GM21737 (cell line): ENCODE measurements at regions not wholly inside any gene's neighbourhood (a gene's known extent, or its start where the extent isn't known, plus 50 kb on each side); places are given as distances from the start of the nearest gene placed in this dataset.

Experiments used
- ATAC-seq: cut with Tn5 transposase; IDR thresholded peaks from one replicate; pipeline ENCODE4 v1.9.1; 2021; ENCODE audit warnings: mild to moderate bottlenecking, moderate library complexity; ENCODE audit not compliant: unreplicated experiment

DNA sequence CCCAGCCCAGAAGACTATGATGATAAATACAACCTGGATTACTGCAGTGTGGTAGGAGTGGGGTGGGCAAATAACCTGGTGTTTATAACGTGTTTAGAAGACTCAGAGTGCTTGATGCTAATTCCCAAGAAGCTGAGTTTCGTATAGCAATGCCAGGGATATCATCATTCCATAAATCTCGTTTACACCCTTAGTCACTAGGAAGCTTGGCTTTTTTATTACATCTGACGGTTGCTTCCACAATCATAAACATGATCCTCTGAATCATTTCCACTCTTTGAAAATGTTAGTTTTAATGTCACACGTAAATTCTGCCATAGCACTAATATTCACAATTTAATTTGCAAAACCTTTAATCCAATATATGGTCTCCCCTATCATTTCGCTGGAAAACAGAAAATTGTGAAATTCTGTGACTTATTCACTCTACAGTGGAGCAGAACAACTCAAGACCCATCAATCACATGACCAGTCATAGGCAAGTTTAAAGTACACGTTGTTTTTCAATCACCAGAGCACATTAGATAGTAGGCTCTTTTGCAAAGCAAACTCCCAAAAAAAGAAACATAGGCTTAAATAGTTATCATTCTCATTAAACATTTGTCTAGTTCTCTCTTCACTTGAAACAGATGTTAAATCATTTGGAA is 321.0 kb downstream of the LTN1 start:
- ATAC-seq: no peak

DNA sequence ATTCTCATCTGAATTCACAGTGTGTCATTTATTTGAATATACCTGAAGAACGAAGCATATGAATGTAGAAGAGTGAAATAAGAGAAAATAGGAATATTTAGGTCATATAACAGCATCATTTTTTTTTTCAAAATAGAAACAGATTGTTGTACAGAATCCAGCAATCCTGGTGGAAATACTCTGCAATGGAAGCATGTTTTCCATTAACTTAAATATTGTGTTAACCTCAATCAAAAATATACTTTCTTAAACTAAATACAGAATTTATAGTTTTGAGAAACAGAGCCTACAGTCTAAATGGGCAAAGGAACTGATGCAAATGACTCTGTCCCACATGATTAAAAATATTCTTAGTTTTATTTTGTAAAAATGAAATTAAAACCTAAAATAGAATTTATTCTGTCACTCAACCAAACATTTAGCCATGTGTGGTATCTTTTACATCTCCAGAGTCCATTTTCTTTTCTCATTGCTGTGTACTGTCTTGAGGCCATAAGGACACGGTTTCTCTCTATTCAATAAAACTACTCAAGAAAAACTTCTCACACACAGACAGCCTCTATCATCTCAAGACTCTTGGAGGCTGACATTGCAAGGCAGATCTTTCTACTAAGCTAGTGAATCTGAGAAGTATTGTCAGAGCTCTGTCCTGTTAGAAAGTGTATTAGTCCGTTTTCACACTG is 322.6 kb downstream of the LTN1 start:
- ATAC-seq: no peak

DNA sequence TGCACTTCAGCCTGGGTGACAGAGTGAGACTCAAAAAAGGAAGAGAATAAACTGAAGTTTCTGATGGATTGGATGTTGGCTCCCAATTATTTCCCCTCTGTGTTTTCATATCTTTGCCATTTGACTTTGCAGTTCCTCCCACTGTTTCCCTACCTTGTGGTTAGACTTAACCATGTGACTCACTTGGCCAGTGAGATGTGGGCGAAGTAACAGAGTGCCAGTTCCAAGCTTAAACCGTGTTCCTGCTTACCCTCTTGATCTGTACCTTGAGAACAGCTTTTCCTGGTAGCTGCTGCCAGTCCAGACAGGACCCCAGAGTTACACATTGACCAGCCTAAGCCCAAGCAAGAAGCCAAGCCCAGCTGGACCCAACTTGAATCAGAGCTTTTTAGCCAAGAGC is 323.4 kb downstream of the LTN1 start:
- ATAC-seq: no peak

DNA sequence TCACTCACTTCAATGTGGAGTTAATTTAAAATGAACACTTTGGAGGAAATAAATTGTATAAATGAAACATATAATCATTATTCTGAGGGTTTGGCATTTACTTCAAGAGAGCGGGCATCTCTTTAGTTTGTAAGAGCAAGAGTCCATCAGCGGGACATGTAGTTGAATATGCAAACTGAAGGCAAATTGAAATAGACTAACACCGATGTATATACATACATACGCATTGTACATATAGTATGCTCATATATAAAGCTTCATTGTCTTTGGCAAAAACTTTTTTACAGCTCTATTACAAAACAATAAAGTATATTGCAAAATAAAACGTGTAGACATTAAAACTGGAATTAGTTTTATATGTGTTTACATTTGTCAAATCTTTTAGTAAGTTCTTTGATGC is 328.9 kb downstream of the LTN1 start:
- no peak for ATAC-seq

DNA sequence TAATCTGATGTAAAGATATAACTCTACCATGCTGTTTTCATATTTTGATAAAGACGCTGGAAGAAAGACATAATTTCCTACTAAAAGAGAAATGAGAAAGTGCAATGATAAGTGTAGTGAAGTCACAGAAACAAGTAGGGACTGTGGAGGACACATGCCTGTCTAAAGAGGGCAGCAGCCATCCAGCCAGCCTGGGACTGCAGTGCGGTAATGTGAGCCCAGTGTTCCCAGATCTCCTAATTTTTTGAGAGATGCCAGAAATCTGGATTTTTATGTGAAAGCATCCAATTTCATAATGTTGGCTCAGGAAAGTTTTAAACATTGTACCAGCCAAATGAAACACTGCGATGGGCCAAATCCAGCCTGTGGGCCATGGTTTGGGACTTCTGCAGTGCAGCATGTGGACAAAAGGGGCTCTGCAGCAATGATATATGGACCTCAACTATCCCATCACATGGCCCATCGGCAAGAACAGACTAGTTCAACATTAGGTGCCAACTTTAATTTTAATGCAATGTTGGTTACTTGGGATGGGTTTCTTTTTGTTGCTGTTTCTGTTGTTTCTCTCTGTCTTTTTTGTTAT is 329.5 kb downstream of the LTN1 start:
- ATAC-seq: no peak

DNA sequence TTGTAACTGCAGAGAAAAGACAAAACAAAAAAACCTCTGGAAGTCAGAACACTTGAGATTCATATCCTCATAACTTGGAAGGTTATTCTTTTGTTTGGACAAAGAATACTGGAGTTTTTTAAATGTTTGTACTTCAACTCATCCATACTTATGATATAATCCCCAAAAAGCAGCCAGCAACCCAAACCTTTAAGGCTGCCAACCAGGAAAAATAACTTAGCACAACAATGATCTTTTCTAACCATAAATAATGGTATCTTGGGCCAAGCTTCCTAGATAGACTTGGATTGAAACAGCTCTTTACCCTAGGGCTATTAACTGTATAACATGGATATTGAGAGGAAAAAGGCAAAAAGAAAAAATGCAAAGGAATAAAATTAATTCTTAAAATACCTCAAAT is 335.1 kb downstream of the LTN1 start:
- no peak for ATAC-seq

DNA sequence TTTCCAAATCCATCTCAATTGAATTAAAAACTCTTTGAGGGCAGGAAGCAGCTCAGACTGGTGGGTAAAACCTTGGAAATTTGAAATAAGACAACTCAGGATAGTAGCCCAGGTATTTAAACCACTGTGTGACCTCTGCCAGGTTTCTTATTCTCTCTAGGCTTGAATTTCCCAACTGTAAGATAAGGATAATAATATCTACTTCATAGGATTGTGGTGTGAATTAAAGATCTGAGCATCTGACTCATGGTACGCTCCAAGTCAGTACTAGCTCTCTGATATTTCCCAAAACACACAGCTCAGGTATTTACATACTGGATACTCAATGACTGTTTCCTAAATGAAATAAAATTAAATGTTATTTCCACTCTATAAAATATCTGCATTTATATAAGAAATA is 337.2 kb downstream of the LTN1 start:
- no peak for ATAC-seq

DNA sequence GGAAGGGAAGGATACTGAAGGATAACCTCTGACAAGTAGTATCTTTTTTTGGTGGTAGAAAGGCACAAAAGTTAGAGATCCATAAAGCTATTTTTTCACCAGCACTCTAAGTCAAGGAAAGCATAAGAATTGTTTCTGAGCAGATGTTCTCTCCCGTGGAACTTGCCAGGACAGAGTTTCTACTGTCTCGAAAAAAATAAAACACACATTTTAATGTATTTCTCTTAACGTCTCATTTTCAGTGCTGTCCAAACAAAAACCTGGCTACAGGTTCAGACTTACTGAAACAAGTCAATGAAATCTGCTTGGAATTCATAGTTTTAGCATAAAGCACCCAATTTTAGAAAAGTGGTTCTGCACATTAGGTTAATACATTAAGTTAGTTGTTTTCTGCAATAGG is 338.3 kb downstream of the LTN1 start:
- no peak for ATAC-seq

DNA sequence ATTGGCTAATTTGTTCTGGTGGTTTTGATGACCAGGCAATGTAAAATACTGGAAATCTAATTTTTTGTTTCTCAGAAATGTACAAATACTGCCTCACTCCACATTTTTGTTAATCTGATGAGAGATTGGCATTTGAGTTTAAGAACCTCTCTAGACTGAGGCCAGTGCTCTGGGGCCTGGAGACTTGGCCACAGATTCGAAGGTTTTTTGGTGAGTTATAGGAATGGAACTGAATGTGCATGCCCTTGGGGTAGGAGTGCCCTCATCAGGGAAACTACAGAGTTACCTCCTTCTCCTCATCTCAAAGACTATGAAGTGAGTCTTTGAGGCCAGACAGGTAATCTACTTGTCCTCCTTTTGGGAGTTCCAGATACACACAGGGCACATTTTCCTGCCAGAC is 347.9 kb downstream of the LTN1 start:
- ATAC-seq: no peak

DNA sequence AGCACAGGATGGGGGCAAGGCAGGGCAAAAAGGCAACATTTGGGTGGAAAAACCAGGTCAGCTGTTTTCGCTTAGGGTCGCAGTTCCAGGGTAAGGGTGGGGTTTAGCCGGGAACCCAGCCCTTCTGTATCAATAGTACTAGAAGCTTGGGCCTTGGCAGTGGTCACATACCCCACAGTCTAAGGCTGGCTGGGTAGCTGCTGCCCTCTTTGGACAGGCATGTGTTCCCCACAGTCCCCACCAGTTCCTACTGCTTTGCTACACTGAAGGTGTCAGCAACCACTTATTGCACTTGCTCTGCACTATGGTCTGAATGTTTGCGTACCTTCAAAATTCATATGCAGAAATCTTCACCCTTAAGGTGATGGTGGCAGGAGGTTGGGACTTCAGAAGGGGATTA is 349.8 kb downstream of the LTN1 start:
- no peak for ATAC-seq

DNA sequence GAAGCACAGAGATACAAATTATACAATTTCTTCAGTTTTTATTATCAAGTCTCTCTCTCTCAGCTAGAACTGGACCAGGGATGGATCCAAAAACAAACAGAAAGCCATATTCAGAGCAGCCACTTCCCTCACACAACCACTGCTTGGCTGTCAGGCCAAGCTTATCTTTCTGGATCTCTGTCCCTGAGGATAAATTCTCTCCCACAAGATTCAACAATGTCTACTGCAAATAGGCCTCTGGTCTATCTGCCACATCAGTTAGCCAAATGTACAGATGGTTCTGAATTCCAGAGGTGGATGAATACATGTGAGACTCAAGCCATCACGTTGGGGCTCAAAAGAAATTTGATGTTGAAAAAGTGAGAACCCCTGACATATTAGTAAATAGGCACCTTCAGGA is 350.9 kb downstream of the LTN1 start:
- ATAC-seq: no peak

DNA sequence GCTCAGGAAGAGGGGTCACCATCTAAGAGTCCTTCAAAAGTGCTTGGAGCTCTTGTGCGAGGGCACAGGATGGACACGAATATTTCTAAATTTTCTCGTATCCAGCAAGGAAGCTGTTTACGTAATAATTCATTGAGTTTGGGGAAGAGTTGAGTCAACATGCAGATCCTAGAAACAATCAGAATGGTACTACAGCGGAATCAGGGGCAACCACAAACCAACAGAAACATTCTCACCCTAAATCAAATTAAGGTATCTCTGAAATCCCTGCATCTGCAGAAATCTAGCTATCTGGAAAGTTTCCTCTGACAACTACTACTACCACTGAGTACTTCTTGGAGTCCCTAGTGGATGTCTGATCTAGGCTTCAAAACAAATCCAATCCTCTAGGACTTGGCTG is 352.4 kb downstream of the LTN1 start:
- ATAC-seq: no peak

DNA sequence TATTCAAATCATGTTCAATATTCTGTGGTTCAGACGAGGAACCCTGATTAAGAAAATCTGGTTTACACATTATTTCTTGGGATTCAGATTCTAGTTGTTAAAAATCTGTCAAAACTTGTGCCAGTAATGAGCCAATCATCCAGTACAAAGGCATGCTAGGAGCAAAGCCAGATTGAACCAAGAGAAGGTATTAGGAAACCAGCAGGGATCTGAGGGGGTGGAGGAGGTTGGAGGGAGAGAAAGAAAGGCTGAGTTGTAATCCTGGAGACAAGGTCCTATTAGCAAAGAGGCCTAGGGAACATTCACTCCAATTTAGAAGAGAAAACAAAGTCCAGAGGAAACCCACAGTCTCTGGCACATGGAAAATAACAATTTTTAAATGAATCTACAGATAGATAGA is 352.9 kb downstream of the LTN1 start:
- no peak for ATAC-seq

DNA sequence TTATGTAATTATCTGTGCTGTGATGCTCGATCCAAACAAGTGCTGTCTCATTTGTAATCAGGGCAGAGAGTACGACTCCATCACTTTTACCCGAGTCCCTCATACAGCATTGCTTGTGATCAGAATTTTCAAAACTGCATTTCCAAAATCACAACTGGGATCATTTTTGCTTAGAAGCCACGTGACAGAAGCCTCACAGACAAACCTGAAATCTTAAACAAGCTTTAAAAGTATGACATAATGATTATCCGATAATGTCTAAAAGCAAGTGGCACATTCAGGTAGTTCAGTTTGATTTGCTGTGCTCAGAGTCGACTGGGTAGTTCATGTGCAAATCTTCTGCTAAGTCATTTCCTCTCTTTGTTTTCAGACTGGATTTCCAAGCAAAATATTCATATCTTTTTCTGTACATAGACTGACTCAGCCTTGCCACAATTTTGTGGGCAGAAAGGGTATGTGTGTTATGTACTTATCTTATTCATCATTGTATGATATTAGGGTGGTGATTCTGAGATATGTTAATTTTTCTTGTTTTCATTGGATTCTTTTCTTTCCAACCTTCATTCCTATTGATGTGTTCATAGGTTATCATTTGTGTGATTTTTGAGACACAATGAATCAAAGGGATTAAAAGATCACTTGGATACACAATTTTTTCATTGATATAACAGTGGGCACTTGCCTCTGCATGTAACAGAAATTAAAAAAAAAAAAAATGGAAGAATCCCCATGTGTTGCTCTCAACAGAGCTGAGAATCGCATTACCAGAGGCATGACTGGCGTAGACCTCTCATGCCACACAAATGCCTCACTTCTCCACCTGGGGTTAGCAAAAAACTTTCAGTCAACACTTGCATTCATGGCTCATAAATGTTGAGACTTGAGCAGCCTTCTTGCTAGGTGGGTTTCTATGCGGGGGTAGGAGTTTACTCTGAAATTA is 355.7 kb downstream of the LTN1 start:
- ATAC-seq: no peak

DNA sequence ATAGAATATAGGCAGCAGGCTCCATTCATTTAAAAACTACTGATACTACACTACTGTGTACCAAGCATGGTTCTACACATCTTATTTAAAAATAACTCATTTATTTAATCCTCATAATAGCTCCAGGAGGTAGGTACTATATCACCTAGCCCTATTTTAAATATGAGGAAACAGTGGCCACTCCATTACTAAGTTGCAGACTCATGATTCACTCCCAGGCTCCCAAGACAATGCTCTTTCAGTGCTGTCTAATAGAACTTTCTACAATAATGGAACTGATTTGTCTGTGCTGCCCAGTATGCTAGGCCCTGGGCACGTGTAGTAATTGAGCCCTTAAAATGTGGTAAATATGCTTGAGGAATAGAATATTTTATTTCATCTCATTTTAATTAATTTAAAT is 357.1 kb downstream of the LTN1 start:
- no peak for ATAC-seq

DNA sequence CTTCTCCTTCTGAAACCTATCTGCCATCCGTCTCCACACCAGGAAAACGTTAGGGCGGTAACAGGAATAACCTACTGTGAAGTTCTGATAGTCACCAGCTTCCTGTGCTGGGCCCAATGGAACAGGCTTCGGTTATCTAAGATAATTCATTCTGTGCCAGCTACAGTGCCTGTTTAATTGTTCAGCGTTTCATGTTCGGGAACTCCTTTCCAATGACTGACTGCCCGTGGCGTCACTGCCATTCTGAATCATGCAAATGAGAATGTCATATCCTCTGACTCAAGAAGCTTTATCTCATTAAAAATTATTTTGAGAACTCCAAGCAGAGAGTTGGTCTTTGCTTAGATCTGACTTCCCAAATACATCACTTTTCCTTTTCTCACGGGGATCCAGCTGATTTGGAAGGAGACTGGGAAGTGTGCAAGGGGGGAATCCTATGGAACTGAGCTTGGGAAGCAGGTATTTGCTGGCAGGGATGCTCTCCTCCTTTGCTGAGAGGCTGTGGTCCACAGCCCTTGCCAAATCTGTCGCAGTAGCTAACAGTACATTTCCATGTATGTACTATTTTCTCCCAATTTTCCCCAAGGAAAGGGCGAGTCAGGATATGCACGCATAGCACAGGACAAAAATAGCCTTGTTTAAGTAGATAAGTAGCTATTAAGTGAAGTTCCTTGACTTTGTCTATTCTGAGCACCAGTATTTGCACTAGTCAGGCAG is 358.7 kb downstream of the LTN1 start:
- no peak for ATAC-seq

DNA sequence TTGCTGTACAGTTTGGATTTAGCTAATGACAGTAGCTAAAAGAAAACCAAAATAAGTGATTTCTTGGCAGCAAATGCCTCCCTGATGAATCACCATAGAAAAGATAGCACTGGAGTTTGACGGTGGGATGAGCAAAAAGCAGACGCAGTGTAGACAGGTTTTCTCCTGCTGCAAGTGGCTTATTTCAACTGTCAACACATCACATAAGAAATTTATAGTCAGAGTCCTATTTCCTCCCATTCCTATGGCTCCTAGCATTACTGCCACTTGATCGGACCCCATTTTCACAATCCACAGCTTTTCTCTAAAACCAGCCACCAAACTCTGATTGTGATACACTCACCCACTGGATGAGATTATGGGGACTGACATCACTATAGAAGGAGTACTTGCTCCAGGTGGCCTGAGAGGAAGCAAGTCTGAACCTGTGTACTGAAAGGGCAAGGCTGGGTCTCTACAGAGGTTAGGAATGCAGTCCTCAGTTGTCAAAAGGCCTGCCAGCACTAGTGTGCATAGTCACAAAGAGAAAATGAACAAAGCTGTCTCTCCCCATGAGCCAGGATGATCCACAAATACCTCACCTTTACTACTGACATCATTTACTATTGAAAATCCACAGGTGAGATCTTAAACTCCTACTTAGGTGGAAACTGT is 359.8 kb downstream of the LTN1 start:
- ATAC-seq: no peak

DNA sequence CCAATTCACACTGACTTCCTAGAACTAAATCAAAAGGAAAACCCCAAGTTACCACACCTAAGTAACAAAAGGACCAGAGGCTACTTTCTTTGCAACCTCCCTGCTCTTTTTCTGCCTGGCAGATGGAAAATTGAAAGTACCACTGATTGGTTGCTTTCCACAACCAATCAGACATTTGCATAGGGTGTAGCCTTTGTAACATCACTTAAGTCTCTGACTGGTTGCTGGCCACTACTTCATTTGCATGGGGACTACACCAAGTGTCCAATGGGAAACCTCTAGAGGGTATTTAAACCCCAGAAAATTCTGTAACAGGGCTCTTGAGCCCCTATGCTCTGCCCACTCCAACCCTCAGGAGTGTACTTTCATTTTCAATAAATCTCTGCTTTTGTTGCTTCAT is 365.0 kb downstream of the LTN1 start:
- ATAC-seq: no peak

DNA sequence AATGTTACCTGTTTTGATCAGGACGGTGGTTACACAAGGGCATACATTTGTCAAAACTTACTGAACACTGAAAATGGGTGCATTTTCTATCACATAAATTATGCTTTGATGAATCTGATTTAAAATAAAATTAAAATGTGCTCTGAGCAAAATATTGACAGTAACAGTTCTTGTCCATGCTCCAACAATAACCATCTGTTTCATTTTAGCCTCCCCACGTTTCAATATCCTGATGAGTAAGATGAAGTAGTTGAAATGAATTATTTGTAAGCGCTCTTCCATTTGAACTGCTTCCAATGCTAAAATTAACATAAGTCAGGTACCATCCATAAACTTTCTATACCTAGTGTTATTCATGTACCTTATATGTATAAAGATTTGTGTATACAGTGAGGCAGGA is 365.4 kb downstream of the LTN1 start:
- ATAC-seq: no peak

DNA sequence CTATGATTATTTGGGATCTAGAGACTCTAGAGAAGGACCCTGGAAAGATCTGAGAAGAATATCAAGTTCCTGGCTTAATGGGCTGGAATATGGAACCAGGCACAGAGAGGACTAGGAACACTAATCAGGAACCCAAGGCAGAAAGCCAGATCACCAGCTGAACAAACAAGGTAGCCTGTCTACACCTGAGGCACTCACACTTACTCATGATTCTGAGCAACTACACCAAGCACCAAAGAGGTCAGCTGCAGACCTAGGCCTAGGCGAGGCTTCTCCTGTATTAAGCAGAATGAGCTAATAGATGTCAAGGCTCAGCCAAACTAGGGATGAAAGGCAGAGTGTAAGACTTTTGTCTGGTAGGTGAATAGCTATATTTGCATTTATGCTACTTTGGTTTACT is 368.1 kb downstream of the LTN1 start:
- no peak for ATAC-seq
